NCI-H1092 treated with DMSO at 0.1 percent for 48 hours (cell line): ENCODE measurements at regions not wholly inside any gene's neighbourhood (a gene's known extent, or its start where the extent isn't known, plus 50 kb on each side); places are given as distances from the start of the nearest gene placed in this dataset.

Experiments used
- DNase-seq: peaks from one replicate; lab custom pipeline; 2025; lab: John Stamatoyannopoulos, UW

- no peak for DNase-seq
Observed at GRCh38 chr1:201589186-201589585, 50.3 kb downstream of the NAV1 start.

- no peak for DNase-seq
Observed at GRCh38 chr1:201590474-201590873, 51.5 kb downstream of the NAV1 start.

DNA sequence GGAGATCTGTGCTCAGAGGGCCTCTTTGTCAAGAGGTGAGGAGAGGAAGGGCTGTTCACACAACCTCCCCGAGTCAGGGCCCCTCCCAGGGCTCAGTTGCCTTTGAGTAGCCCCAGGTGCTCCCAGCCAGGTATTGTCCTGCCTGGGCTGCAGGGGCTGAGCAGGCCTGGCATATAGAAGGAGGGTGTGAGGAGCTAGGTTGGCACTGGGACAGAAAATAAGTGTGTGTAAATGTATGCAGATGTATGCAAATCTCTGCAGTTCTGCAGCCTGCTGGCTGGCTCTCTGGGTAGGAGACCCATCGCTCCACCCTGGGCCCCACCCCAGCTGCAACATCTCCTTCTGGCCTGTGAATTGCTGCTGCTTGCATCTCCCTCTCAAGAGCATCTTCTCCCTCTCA lies 52.4 kb downstream of the NAV1 start:
- DNase-seq: no peak

GRCh38 chr1:201591981-201592380 lies 53.1 kb downstream of the NAV1 start:
- no peak for DNase-seq

GRCh38 chr1:201593200-201593921 lies 54.4 kb downstream of the NAV1 start:
- no peak for DNase-seq

DNA sequence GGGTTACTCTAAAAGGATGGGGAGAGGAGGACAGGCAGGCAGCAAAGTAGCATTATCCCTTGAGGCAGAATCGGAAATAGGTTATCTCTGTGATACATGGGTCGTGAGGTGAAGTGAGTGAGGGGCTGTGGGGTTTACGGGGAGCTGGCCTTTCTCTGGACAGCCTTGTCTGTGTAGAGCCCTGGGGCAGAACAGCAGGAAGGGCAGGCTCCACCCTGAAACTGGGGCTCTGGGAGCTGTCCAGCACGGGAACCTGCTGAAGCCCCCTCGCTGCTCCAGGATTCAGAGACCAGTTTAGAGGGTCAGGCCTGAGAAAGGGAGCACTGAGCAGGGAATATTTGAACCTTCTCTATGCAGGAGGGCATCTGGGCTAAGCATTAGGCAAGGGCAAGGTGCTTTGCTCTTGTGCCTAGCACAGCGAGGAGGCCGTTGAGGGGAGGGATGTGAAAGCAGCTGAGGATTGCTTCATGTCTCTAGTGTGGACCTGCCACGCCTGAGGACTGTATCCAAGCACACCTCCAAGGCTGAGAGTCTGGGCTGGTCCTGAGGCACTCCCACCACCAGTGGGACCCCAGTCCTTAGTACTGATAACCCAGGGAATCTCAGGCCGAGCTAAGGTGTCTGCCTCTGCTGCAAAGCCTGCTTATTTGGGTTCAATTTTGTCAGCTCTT lies 55.8 kb downstream of the NAV1 start:
- DNase-seq: no peak

GRCh38 chr1:201595381-201595780 lies 56.5 kb downstream of the NAV1 start:
- DNase-seq: no peak

- no peak for DNase-seq
Observed at GRCh38 chr1:201596101-201596868, 57.4 kb downstream of the NAV1 start.

- peak; percentile 86 for DNase-seq
Observed at GRCh38 chr1:201597551-201598230, 58.8 kb downstream of the NAV1 start.

DNA sequence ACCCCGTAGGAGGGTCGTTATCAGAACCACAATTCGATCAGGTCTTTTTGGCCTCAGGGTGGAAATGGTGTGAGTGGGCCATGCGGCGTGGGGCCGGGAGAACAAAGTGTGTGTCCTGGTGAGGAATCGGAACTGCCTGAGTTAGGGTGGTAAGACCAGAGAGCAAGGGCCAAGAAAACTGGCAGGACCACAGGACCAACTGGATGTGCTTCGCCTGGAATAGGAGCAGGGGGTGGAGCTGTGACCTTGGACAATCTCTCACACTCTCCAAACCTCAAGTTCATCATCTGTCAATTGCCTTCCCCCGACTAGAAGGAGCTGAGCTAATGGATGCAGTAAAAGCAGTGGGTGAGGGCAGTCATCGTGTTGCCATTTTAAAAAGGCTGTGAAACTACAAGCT lies 59.5 kb downstream of the NAV1 start:
- DNase-seq: no peak

DNA sequence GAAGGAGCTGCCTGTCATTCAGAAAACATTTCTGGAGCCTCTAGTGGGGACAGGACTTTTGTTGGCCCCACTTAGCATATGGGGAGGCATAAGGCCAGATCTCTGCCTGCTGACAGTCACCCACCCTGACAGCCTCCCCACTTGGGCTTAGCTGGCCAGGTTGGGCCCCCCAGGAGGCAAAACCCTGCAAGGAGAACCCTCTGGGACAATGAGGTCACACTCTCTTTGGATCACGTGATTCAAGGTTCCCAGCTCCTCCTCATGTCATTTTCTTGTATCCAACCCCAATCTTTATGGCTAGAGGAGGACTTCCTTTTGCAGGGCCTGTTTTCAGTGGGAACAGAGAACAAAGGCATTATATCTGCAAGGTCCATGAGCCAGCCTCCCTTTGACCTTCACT lies 60.0 kb downstream of the NAV1 start:
- DNase-seq: no peak

GRCh38 chr1:201599548-201599947 lies 60.6 kb downstream of the NAV1 start:
- DNase-seq: no peak

GRCh38 chr1:201602413-201603265 lies 63.7 kb downstream of the NAV1 start:
- no peak for DNase-seq

DNA sequence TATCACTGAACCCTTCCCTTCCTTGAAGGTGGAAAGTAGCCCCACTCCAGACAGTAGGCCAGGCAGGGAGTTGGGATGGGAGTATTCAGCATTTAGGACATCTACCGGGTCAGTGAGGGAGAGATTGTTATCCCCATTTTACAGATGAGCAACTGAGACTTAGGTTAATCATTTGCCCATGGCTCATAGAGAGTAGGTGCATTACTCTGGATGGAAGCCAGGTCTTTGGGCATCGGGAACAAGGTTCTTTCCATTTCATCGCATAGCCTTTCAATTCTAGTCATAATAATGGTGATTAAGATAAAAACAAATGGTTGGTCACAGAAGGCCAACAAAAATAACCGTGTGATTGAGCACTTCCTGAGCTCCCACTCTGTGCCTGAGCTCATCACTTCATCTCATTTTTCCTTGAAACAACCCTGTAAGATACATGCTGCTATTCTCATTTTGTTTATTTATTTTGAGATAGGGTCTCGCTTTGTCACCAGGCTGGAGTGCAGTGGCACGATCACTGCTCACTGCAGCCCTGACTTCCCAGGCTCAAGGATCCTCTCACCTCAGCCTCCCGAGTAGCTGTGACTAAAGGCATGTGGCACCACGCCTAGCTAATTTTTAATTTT lies 64.8 kb downstream of the NAV1 start:
- no peak for DNase-seq

DNA sequence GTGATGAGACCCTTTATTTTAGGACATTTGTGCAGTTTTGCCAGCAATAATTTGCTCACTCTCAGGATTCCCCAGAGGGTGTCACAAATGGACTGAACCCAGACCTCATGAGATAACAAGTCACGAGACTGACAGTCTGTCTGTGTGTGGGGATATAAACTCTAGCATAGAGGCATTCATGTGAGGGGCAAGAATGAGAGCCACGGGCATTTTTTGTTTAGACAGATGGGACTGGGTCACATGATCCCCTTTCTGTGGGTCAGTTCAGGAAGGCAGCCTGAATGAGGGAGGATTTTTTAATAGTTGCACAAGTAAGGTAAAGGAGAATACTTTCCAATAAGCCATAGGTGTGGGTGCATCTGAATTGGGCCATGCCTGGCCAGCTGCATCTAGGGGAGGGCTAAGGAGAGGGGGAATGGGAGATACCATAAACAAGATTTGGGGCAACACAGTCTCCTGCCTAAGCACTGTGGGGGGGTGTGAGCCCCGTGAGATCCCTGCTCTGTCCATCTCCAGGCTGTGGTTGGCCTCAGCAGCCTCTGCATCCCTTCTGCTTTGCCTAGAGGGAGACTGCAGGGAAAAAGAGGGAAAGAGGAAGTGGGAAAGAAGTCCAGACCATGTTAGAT lies 66.6 kb downstream of the NAV1 start:
- DNase-seq: no peak

DNA sequence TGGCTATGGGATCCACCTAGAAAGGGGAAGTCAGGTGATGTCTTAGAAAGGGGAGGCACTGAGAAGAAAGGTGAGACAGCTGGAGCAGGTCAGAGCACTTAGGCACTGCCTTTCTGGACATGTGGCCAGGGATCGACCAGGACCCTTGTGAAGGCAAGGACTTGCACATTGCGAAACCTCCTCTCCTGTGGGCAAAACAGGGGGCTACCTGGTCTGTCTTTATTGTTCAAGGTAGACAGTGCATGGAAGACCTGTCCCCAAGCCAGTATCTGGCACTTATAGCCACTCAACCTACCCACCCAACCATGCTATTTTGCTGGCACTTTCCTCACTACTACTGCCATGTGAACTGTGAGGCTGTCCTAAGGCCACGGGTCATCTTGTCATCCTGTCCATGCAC lies 67.2 kb downstream of the NAV1 start:
- DNase-seq: no peak

GRCh38 chr1:201606623-201607022 lies 67.7 kb downstream of the NAV1 start:
- no peak for DNase-seq

- DNase-seq: peak; percentile 9
Observed at GRCh38 chr1:201608635-201609395, 69.9 kb downstream of the NAV1 start.

DNA sequence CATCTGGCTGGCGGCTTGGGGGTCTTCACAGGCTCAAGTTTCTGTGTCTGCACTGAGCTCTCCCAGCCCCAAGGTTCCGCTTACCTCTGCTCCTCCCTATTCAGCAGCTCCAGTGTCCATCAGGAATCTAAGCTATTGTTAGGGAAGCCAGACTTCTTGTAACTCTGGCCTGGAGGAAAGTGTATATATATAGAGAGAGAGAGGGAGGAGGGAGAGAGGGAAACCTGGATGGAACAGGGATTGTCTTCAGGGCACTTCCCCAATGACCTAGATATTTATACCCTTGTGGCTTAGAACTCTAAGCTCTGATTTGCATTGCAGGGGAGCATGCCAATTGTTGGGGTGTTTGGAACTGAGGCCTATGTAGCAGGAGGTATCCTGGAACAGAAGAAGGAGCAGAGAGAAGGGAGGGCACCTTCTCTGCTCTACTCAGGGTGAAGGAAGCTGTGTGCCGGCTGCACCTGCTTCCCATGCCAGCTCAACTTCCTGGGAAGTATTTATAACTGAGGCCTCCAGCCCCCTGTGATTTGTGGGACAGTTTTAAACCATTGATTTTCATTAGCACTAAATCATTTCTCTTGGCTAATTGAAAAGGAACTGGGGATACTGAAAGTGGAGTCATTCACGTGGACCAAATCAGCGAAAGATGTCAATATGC lies 70.9 kb downstream of the NAV1 start:
- DNase-seq: no peak
